ENCODE measurements at regions not wholly inside any gene's neighbourhood (a gene's known extent, or its start where the extent isn't known, plus 50 kb on each side); places are given as distances from the start of the nearest gene placed in this dataset.

DNA sequence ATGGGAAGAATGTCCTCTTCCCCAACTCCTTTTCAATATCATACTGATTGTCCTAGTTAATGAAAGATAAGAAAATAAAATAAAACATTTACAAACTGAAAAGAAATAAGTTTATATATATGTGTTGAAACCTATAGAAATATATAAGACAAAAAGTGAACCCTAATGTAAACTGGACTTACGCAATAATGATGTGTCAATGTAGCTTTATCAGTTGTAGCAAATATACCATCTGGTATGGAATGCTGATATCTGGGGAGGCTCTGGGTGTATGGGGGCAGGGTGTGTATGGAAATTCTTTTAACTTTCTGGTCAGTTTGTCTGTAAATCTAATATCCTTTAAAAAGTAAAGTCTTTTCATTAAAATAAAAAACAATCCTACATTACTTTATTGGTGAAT is 603.9 kb downstream of the DMRTA1 start:
- no peaks in the 10 kb centered on the region for H3K4me1 ChIP-seq (ENCODE audit: insufficient read depth, low read length, poor library complexity, severe bottlenecking)
- TF ChIP-seq, protein P1, sequence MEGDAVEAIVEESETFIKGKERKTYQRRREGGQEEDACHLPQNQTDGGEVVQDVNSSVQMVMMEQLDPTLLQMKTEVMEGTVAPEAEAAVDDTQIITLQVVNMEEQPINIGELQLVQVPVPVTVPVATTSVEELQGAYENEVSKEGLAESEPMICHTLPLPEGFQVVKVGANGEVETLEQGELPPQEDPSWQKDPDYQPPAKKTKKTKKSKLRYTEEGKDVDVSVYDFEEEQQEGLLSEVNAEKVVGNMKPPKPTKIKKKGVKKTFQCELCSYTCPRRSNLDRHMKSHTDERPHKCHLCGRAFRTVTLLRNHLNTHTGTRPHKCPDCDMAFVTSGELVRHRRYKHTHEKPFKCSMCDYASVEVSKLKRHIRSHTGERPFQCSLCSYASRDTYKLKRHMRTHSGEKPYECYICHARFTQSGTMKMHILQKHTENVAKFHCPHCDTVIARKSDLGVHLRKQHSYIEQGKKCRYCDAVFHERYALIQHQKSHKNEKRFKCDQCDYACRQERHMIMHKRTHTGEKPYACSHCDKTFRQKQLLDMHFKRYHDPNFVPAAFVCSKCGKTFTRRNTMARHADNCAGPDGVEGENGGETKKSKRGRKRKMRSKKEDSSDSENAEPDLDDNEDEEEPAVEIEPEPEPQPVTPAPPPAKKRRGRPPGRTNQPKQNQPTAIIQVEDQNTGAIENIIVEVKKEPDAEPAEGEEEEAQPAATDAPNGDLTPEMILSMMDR (conservative IDR thresholded peaks at IDR 0.05; ENCODE audit: low read length), result no peak
- no peak for TF ChIP-seq EZH2phosphoT487 (IDR thresholded peaks at IDR 0.05; ENCODE audit: borderline replicate concordance, low read depth, low read length)
- intact Hi-C loops (cut with micrococcal nuclease; ENCODE audit: unreplicated experiment), result no loop called here
- no peak for DNase-seq (ENCODE audit: low spot score)
- no peaks in the 10 kb centered on the region for H3K36me3 ChIP-seq (ENCODE audit: insufficient read depth, low read length)
- no peak overlapping the region for H3K4me2 ChIP-seq (ENCODE audit: low read length)
- H3K9me3 ChIP-seq (ENCODE audit: low read length), result no peaks in the 10 kb centered on the region
- no peaks in the 10 kb centered on the region for H4K20me1 ChIP-seq (ENCODE audit: insufficient read depth, low read length)
- CTCF ChIA-PET (ENCODE audit: unreplicated experiment), result no interaction called here
- BruUV-seq (replicated peaks), result no TSS peak
- POLR2A ChIA-PET, result no interaction called here
- H3K4me3 ChIP-seq (ENCODE audit: low read depth, low read length, poor library complexity, severe bottlenecking), result no peak overlapping the region
- H2AFZ ChIP-seq (ENCODE audit: low read length), result no peak overlapping the region
- no peaks in the 10 kb centered on the region for H3K79me2 ChIP-seq (ENCODE audit: insufficient read depth, low read depth, low read length)
- H3K9me2 ChIP-seq (ENCODE audit: insufficient read depth, low read length), result no peaks in the 10 kb centered on the region
- no peak overlapping the region for H3K27ac ChIP-seq (ENCODE audit: low read depth, low read length, poor library complexity, severe bottlenecking)

DNA sequence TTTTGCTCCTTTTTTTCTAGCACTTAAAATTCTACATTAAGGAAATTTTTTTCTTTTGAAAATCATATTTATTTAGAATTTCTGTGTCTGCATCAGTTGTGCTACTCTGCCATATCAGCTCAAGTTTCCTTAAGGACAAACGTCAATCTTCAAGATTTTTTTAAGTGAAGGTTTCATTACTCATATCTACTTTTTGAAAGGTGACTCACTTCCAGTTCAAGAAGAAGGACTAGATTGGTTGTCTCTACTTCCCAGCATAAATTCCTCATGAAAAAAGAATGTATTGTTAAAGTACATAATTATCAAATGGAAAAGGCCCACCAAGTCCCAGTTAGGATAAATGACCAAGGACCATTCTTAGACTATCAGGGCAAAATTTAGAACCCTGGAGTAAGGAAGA is 626.5 kb downstream of the DMRTA1 start:
- TF ChIP-seq, protein P1 (conservative IDR thresholded peaks at IDR 0.05; ENCODE audit: low read length), result no peak
- TF ChIP-seq EZH2phosphoT487 (IDR thresholded peaks at IDR 0.05; ENCODE audit: borderline replicate concordance, low read depth, low read length), result no peak
- no peaks in the 10 kb centered on the region for H3K9me3 ChIP-seq (ENCODE audit: low read length)
- H3K79me2 ChIP-seq (ENCODE audit: insufficient read depth, low read depth, low read length), result no peaks in the 10 kb centered on the region
- no peaks in the 10 kb centered on the region for H3K4me1 ChIP-seq (ENCODE audit: insufficient read depth, low read length, poor library complexity, severe bottlenecking)
- H3K27ac ChIP-seq (ENCODE audit: low read depth, low read length, poor library complexity, severe bottlenecking), result no peak overlapping the region
- CTCF ChIA-PET (ENCODE audit: unreplicated experiment), result no interaction called here
- no peak overlapping the region for H3K4me2 ChIP-seq (ENCODE audit: low read length)
- no peaks in the 10 kb centered on the region for H3K9me2 ChIP-seq (ENCODE audit: insufficient read depth, low read length)
- BruUV-seq (replicated peaks), result no TSS peak
- intact Hi-C loops (cut with micrococcal nuclease; ENCODE audit: unreplicated experiment), result no loop called here
- POLR2A ChIA-PET, result no interaction called here
- H3K4me3 ChIP-seq (ENCODE audit: low read depth, low read length, poor library complexity, severe bottlenecking), result no peak overlapping the region
- no peak for DNase-seq (ENCODE audit: low spot score)
- no peak overlapping the region for H2AFZ ChIP-seq (ENCODE audit: low read length)
- H4K20me1 ChIP-seq (ENCODE audit: insufficient read depth, low read length), result no peaks in the 10 kb centered on the region
- H3K36me3 ChIP-seq (ENCODE audit: insufficient read depth, low read length), result no peaks in the 10 kb centered on the region

- no peaks in the 10 kb centered on the region for H3K9me3 ChIP-seq (ENCODE audit: low read length)
- POLR2A ChIA-PET, result no interaction called here
- CTCF ChIA-PET (ENCODE audit: unreplicated experiment), result no interaction called here
- H3K4me2 ChIP-seq (ENCODE audit: low read length), result no peak overlapping the region
- BruUV-seq (replicated peaks), result no TSS peak
- no peaks in the 10 kb centered on the region for H3K4me1 ChIP-seq (ENCODE audit: insufficient read depth, low read length, poor library complexity, severe bottlenecking)
- no peaks in the 10 kb centered on the region for H4K20me1 ChIP-seq (ENCODE audit: insufficient read depth, low read length)
- TF ChIP-seq, protein P1 (conservative IDR thresholded peaks at IDR 0.05; ENCODE audit: low read length), result no peak
- no peak for TF ChIP-seq EZH2phosphoT487 (IDR thresholded peaks at IDR 0.05; ENCODE audit: borderline replicate concordance, low read depth, low read length)
- H3K9me2 ChIP-seq (ENCODE audit: insufficient read depth, low read length), result no peaks in the 10 kb centered on the region
- intact Hi-C loops (cut with micrococcal nuclease; ENCODE audit: unreplicated experiment), result no loop called here
- no peaks in the 10 kb centered on the region for H3K36me3 ChIP-seq (ENCODE audit: insufficient read depth, low read length)
- no peak overlapping the region for H2AFZ ChIP-seq (ENCODE audit: low read length)
- no peaks in the 10 kb centered on the region for H3K79me2 ChIP-seq (ENCODE audit: insufficient read depth, low read depth, low read length)
- no peak overlapping the region for H3K4me3 ChIP-seq (ENCODE audit: low read depth, low read length, poor library complexity, severe bottlenecking)
- no peak overlapping the region for H3K27ac ChIP-seq (ENCODE audit: low read depth, low read length, poor library complexity, severe bottlenecking)
- DNase-seq (ENCODE audit: low spot score), result no peak
These were observed 633.2 kb downstream of the DMRTA1 start for GRCh38 chr9:23079798-23080197.

Measured in OCI-LY7 (cell line).